SK-N-SH (cell line): ENCODE measurements at regions not wholly inside any gene's neighbourhood (a gene's known extent, or its start where the extent isn't known, plus 50 kb on each side); places are given as distances from the start of the nearest gene placed in this dataset.

Experiments
- CTCF ChIA-PET: fragments of 300-600, 350-600 bp; formaldehyde crosslinking; extraction: SDS; loops from one replicate; lab custom pipeline; 2021; lab: Yijun Ruan, JAX
- POLR2A ChIA-PET: fragments of 350-600 bp; sonication (Branson Sonifier 250); formaldehyde crosslinking; extraction: SDS; loops from one replicate; lab custom pipeline; 2020; ENCODE audit warnings: antibody characterized with exemption, inconsistent platforms; lab: Yijun Ruan, JAX
- DNase-seq: peaks from one replicate; pipeline ENCODE4 v3.0.0; 2012
- H2AFZ ChIP-seq: fragments of 200-600 bp; sonication (generic); 2 replicates; pipeline ENCODE4 v1.8.1; 2016; ENCODE audit warnings: antibody characterized with exemption, mild to moderate bottlenecking, low read depth
- H3F3A ChIP-seq: fragments of 200-600 bp; sonication (generic); replicated peaks from 2 replicates; pipeline ENCODE3; 2016; ENCODE audit warnings: antibody characterized with exemption, mild to moderate bottlenecking; ENCODE audit not compliant: insufficient read depth
- H3K27ac ChIP-seq, 2 experiments: fragments of 200-500 bp in 1 of 2; fragments of 200-600 bp in 1 of 2; sonication (Bioruptor generic) in 1 of 2; sonication (generic), shearing (Covaris generic) in 1 of 2; 2 replicates each; pipeline versions ENCODE4 v1.5.1 to v1.6.1; 2014 to 2016; ENCODE audit warnings: low read depth in 2 of 2, inconsistent platforms in 1 of 2, low read length in 1 of 2, mild to moderate bottlenecking in 1 of 2, mixed read lengths in 1 of 2
- H3K27me3 ChIP-seq: fragments of 200-600 bp; sonication (generic), shearing (Covaris generic); 2 replicates; pipeline ENCODE4 v1.6.1; 2016; ENCODE audit warnings: mixed run types; ENCODE audit not compliant: insufficient read depth
- H3K36me3 ChIP-seq, 2 experiments: fragments of 200-500 bp in 1 of 2; fragments of 200-600 bp in 1 of 2; sonication (Bioruptor generic) in 1 of 2; sonication (generic) in 1 of 2; replicated peaks in 1 of 2; 2 replicates each; pipeline versions ENCODE3 to v1.5.1; 2014 to 2016; ENCODE audit warnings: low read length in 1 of 2, mild to moderate bottlenecking in 1 of 2; ENCODE audit not compliant: insufficient read depth in 2 of 2, control insufficient read depth in 1 of 2
- H3K4me1 ChIP-seq, 2 experiments: fragments of 200-500 bp in 1 of 2; fragments of 200-600 bp in 1 of 2; sonication (Bioruptor generic) in 1 of 2; sonication (generic), shearing (Covaris generic) in 1 of 2; 2 replicates each; pipeline versions ENCODE4 v1.5.1 to v1.6.1; 2014 to 2016; ENCODE audit warnings: low read depth in 1 of 2, low read length in 1 of 2, mixed run types in 1 of 2; ENCODE audit not compliant: insufficient read depth in 2 of 2, control insufficient read depth in 1 of 2
- H3K4me2 ChIP-seq: fragments of 200-600 bp; sonication (generic), shearing (Covaris generic); 2 replicates; pipeline ENCODE4 v1.6.1; 2017; ENCODE audit warnings: mixed run types
- H3K4me3 ChIP-seq, 2 experiments: fragments of 200-500 bp in 1 of 2; fragments of 200-600 bp in 1 of 2; sonication (Bioruptor generic) in 1 of 2; sonication (generic), shearing (Covaris generic) in 1 of 2; 2 replicates each; pipeline versions ENCODE4 v1.5.1 to v1.8.1; 2014 to 2016; ENCODE audit warnings: low read depth in 2 of 2, inconsistent platforms in 1 of 2, low read length in 1 of 2, mild to moderate bottlenecking in 1 of 2, mixed read lengths in 1 of 2, moderate library complexity in 1 of 2
- H3K79me2 ChIP-seq: fragments of 200-600 bp; sonication (generic); 2 replicates; pipeline ENCODE4 v1.8.1; 2017; ENCODE audit warnings: mild to moderate bottlenecking; ENCODE audit not compliant: insufficient read depth
- H3K9ac ChIP-seq: fragments of 200-600 bp; sonication (generic); 2 replicates; pipeline ENCODE4 v1.6.1; 2017; ENCODE audit warnings: mixed run types
- H3K9me2 ChIP-seq: fragments of 200-600 bp; sonication (generic); 2 replicates; pipeline ENCODE4 v1.6.1; 2017; ENCODE audit warnings: mixed run types
- H3K9me3 ChIP-seq: fragments of 200-600 bp; sonication (generic); 2 replicates; pipeline ENCODE4 v1.6.1; 2017; ENCODE audit warnings: mixed run types, mild to moderate bottlenecking, moderate library complexity
- H4K20me1 ChIP-seq: fragments of 200-600 bp; sonication (generic); 2 replicates; pipeline ENCODE4 v1.6.1; 2017; ENCODE audit warnings: mild to moderate bottlenecking, mixed run types; ENCODE audit not compliant: insufficient read depth
- ELF1 ChIP-seq: IDR thresholded peaks from 2 replicates; pipeline ENCODE4 v1.4.0; 2012
- EP300 ChIP-seq, 2 experiments: IDR thresholded peaks; 2 replicates each; pipeline versions ENCODE4 v1.4.0 to v1.6.1; 2012; ENCODE audit warnings: borderline replicate concordance in 1 of 2, low read depth in 1 of 2, low read length in 1 of 2
- EZH2phosphoT487 ChIP-seq: fragments of 200-600 bp; sonication (generic); IDR thresholded peaks from 2 replicates; pipeline ENCODE4 v1.6.1; 2017; ENCODE audit warnings: low read depth, mixed run types, mild to moderate bottlenecking, antibody characterized with exemption, moderate library complexity, borderline replicate concordance
- FOSL2 ChIP-seq: IDR thresholded peaks from 2 replicates; pipeline ENCODE4 v1.4.0; 2012; ENCODE audit warnings: low read depth, mild to moderate bottlenecking, moderate library complexity, borderline replicate concordance
- FOXM1 ChIP-seq: IDR thresholded peaks from 2 replicates; pipeline ENCODE4 v1.4.0; 2012; ENCODE audit warnings: low read depth, mild to moderate bottlenecking
- IRF3 ChIP-seq: fragments of 150-350 bp; IDR thresholded peaks from 2 replicates; pipeline ENCODE4 v1.6.1; 2016; ENCODE audit warnings: mild to moderate bottlenecking, low read depth, low read length
- JUND ChIP-seq: IDR thresholded peaks from 2 replicates; pipeline ENCODE4 v1.4.0; 2012
- MEF2A ChIP-seq: IDR thresholded peaks from 2 replicates; pipeline ENCODE4 v1.4.0; 2012; ENCODE audit warnings: low read depth, borderline replicate concordance
- MXI1 ChIP-seq: IDR thresholded peaks from 2 replicates; pipeline ENCODE4 v1.6.1; 2012; ENCODE audit warnings: mild to moderate bottlenecking, low read depth, low read length, improper control_type of control experiment
- NRF1 ChIP-seq: IDR thresholded peaks from 2 replicates; pipeline ENCODE4 v1.6.1; 2012; ENCODE audit warnings: low read depth, mild to moderate bottlenecking, low read length
- RAD21 ChIP-seq: IDR thresholded peaks from 2 replicates; pipeline ENCODE4 v1.6.1; 2012; ENCODE audit warnings: mild to moderate bottlenecking, low read length
- RFX5 ChIP-seq: IDR thresholded peaks from 2 replicates; pipeline ENCODE4 v1.6.1; 2012; ENCODE audit warnings: mild to moderate bottlenecking, improper control_type of control experiment, low read length
- RXRA ChIP-seq: IDR thresholded peaks from 2 replicates; pipeline ENCODE4 v1.4.0; 2012; ENCODE audit warnings: low read depth, mild to moderate bottlenecking, borderline replicate concordance
- TAF1 ChIP-seq: IDR thresholded peaks from 2 replicates; pipeline ENCODE4 v1.6.1; 2012; ENCODE audit warnings: low read depth, mild to moderate bottlenecking, low read length, moderate library complexity, borderline replicate concordance
- TCF12 ChIP-seq: IDR thresholded peaks from 2 replicates; pipeline ENCODE4 v1.4.0; 2012
- USF1 ChIP-seq: IDR thresholded peaks from 2 replicates; pipeline ENCODE4 v1.4.0; 2012; ENCODE audit warnings: low read depth, borderline replicate concordance
- YY1 ChIP-seq: IDR thresholded peaks from 2 replicates; pipeline ENCODE4 v1.4.0; 2012; ENCODE audit warnings: low read depth, mild to moderate bottlenecking
- WGBS: methylation state at CpG from one replicate; pipeline ENCODE4 v1.1.6; 2017; ENCODE audit warnings: low lambda C conversion rate; 5-methylcytosine and 5-hydroxymethylcytosine counted together
- TF ChIP-seq, protein P1 (sequence below): IDR thresholded peaks from 2 replicates; pipeline ENCODE4 v1.6.1; 2012; ENCODE audit warnings: mild to moderate bottlenecking, low read depth, low read length, moderate library complexity
- TF ChIP-seq, protein P2 (sequence below): fragments of 150-350 bp; IDR thresholded peaks from 2 replicates; pipeline ENCODE4 v1.6.1; 2017; ENCODE audit warnings: antibody characterized with exemption, low read length, low read depth, borderline replicate concordance

- Histone ChIP-seq H3K4me2 (no peak overlapping the region), H3K79me2 (no peaks in the 10 kb centered on the region), H3K27ac (no peak overlapping the region), H3F3A (no peaks in the 10 kb centered on the region), H3K9me2 (0 out of 2 replicates have a peak, but pooled peaks cover 2% of the 10 kb centered on the region), H2AFZ (no peak overlapping the region), H4K20me1 (no peaks in the 10 kb centered on the region), H3K9ac (no peak overlapping the region), H3K36me3 (no peaks in the 10 kb centered on the region), H3K27me3 (no peaks in the 10 kb centered on the region), H3K9me3 (0 out of 2 replicates have a peak, but pooled peaks cover 3% of the 10 kb centered on the region), H3K4me1 (peaks cover 0 to 5% of the 10 kb centered on the region in 2 experiments; a peak in 1 of 4 replicates), H3K4me3 (no peak overlapping the region)
- TF ChIP-seq, protein P1, sequence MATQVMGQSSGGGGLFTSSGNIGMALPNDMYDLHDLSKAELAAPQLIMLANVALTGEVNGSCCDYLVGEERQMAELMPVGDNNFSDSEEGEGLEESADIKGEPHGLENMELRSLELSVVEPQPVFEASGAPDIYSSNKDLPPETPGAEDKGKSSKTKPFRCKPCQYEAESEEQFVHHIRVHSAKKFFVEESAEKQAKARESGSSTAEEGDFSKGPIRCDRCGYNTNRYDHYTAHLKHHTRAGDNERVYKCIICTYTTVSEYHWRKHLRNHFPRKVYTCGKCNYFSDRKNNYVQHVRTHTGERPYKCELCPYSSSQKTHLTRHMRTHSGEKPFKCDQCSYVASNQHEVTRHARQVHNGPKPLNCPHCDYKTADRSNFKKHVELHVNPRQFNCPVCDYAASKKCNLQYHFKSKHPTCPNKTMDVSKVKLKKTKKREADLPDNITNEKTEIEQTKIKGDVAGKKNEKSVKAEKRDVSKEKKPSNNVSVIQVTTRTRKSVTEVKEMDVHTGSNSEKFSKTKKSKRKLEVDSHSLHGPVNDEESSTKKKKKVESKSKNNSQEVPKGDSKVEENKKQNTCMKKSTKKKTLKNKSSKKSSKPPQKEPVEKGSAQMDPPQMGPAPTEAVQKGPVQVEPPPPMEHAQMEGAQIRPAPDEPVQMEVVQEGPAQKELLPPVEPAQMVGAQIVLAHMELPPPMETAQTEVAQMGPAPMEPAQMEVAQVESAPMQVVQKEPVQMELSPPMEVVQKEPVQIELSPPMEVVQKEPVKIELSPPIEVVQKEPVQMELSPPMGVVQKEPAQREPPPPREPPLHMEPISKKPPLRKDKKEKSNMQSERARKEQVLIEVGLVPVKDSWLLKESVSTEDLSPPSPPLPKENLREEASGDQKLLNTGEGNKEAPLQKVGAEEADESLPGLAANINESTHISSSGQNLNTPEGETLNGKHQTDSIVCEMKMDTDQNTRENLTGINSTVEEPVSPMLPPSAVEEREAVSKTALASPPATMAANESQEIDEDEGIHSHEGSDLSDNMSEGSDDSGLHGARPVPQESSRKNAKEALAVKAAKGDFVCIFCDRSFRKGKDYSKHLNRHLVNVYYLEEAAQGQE: no peak
- TF ChIP-seq EP300 (IDR thresholded peaks at IDR 0.05; ENCODE audit: borderline replicate concordance in 1 of 2, low read depth in 1 of 2, low read length in 1 of 2) (no peak), RFX5 (no peak), TAF1 (no peak), YY1 (no peak), RAD21 (no peak), FOSL2 (no peak), FOXM1 (no peak), RXRA (no peak), TCF12 (no peak)
- TF ChIP-seq, protein P2, sequence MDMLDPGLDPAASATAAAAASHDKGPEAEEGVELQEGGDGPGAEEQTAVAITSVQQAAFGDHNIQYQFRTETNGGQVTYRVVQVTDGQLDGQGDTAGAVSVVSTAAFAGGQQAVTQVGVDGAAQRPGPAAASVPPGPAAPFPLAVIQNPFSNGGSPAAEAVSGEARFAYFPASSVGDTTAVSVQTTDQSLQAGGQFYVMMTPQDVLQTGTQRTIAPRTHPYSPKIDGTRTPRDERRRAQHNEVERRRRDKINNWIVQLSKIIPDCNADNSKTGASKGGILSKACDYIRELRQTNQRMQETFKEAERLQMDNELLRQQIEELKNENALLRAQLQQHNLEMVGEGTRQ: no peak
- DNase-seq: no peak
- POLR2A ChIA-PET: no interaction called here
- WGBS: 59% methylated on average over 9 of the region's 18 CpGs
- CTCF ChIA-PET: interaction anchor here (1.4 kb wide), 1 partner anchor 29 kb away, joined by 3 read pairs; no protein-coding TSS in a partner anchor
These were observed 90.1 kb upstream of the AFDN start for GRCh38 chr6:167736486-167737204.

GRCh38 chr6:167737205-167737830 lies 89.4 kb upstream of the AFDN start:
- Histone ChIP-seq H3K4me2 (no peak overlapping the region), H3K36me3 (no peaks in the 10 kb centered on the region), H3K27me3 (no peaks in the 10 kb centered on the region), H3K79me2 (no peaks in the 10 kb centered on the region), H3K4me3 (no peak overlapping the region), H4K20me1 (no peaks in the 10 kb centered on the region), H3K27ac (no peak overlapping the region), H3K9me2 (0 out of 2 replicates have a peak, but pooled peaks cover 2% of the 10 kb centered on the region), H3K9me3 (0 out of 2 replicates have a peak, but pooled peaks cover 3% of the 10 kb centered on the region), H3K9ac (no peak overlapping the region), H3K4me1 (peaks cover 0 to 5% of the 10 kb centered on the region in 2 experiments; a peak in 1 of 4 replicates), H3F3A (no peaks in the 10 kb centered on the region), H2AFZ (no peak overlapping the region)
- 53% methylated on average over 9 of the region's 23 CpGs for WGBS
- DNase-seq: no peak
- ChIA-PET CTCF (no interaction called here), POLR2A (no interaction called here)
- TF ChIP-seq, protein P2: no peak
- no peak for TF ChIP-seq MXI1
- no peak for TF ChIP-seq EZH2phosphoT487
- TF ChIP-seq USF1: no peak
- no peak for TF ChIP-seq IRF3
- no peak for TF ChIP-seq EP300 (IDR thresholded peaks at IDR 0.05; ENCODE audit: borderline replicate concordance in 1 of 2, low read depth in 1 of 2, low read length in 1 of 2)
- no peak for TF ChIP-seq ELF1
- TF ChIP-seq MEF2A: no peak
- TF ChIP-seq NRF1: no peak
- no peak for TF ChIP-seq TAF1
- TF ChIP-seq JUND: no peak
